Stimulated activated CD4-positive, alpha-beta T cell treated with anti-CD3 and anti-CD28 coated beads, Interleukin-12 subunit alpha, Interleukin-12 subunit beta, amount 100 ng/mL, for 24 hours (primary cell): ENCODE measurements at regions not wholly inside any gene's neighbourhood (a gene's known extent, or its start where the extent isn't known, plus 50 kb on each side); places are given as distances from the start of the nearest gene placed in this dataset.

Experiments used
- DNase-seq, 2 experiments: peaks; one replicate each; pipeline ENCODE4 v3.0.0-alpha.2; 2020; ENCODE audit warnings: low read depth in 2 of 2

DNA sequence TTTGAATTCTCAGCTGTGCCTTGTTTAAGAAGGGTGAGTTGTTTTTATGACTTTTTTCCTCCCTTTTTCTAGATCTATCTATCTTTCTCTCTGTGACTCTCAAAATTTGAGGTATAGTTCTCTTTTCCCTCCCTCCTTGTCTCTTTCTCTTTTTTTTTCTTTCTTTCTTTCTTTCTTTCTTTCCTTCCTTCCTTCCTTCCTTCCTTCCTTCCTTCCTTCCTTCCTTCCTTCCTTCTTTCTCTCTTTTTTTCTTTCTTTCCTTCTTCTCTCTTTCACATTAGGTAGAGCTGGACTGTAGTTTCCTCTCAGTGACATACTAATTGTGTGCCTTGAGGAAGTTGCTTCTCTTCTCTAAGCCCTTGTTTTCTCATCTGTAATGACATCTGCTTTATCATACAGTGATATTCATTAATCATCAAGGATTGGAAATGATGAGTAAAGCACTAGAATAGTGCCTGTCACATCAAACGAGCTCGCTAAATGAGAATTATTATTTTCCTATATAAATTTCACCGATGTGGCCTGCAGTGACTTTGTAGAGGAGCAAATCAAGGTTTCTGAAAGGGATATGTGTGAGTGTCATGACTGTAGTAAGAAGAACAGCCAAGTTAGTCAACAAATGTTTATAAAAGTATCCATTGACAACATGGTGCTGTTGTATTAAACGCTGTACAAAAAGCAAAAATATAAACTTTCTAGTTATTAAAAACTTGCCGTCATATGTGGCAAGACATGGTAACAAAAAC lies 78.9 kb upstream of the SLC38A2 start:
- no peak for DNase-seq

GRCh38 chr12:46450279-46450748 lies 77.7 kb upstream of the SLC38A2 start:
- no peak for DNase-seq

DNA sequence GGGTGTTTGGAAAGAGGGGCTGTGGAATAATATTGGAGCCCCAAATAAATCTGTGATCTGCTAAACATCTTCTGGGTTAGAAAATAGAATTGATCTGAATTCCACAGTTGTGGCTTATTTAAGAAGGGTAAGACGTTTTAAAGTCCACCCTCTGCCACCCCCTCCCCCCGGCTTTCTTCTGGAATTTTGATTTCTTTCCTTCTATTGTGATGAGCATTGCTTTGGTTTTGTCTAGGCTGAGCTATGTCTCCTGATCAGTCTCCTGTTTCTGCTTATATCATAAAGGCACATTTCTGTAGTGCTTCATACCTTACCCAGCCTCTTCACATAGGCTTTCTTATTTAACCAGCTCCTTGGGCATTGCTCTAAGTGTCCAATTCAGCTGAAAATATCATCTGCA lies 77.3 kb upstream of the SLC38A2 start:
- no peak for DNase-seq

DNA sequence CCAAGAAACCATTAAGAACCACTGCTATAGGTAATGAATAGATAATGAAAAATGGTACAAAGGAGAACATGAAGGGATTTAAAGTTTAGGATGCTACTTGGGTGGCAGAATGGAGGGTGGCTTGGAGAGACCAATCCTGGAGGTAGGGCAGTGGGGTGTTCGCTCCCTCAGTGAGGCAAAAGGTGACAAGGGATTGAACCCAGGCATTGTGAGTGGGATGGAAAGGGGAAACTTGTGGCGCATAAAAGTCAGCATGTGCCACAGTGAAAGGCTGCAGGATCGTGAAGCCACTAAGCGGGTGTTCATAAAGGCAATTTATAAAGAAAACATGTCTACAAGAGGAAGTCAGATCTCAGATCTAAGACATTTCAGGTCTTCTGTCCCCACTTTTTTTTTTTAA lies 76.7 kb upstream of the SLC38A2 start:
- no peak for DNase-seq

DNA sequence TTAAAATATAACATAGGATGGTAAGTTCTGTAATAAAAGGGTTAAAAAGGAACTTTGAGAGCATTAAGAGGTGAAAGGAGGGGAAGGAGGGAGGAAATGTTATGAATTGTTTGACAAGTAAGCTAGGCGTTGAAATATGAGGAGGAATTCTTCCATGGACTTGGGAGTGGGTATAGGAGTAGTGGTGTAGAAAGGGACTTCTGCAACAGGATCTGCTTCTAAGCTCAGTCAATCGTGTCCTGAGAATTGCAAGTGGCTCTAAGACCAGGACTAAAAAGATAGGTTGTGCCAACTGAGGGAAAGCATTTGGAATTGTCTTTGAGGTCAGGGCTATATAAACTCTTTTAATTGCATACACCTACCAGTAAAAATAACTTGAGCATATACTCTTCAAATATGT lies 74.1 kb upstream of the SLC38A2 start:
- DNase-seq, result no peak

- DNase-seq, result no peak
Measured at GRCh38 chr12:46445551-46446235, 73.1 kb upstream of the SLC38A2 start.

DNA sequence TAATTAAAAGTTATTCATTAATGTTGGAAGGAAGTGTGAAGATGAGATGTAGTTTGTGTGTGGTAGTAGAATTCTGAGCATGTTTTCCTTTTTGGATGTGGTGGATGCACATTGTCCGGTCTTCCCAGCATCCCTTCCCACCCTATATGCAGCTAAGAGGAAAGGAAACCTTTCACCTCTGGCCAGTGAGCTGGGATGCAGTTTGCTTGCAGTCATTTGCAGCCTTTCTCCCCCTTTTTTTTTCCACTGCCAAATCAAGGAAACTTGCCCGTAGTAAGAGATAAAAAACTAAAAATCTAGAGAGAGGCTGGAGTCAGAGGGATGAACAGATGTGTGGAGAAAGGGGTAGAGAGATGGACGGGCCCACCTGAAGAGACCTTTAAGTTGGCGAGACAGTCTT lies 72.5 kb upstream of the SLC38A2 start:
- DNase-seq, result no peak

DNA sequence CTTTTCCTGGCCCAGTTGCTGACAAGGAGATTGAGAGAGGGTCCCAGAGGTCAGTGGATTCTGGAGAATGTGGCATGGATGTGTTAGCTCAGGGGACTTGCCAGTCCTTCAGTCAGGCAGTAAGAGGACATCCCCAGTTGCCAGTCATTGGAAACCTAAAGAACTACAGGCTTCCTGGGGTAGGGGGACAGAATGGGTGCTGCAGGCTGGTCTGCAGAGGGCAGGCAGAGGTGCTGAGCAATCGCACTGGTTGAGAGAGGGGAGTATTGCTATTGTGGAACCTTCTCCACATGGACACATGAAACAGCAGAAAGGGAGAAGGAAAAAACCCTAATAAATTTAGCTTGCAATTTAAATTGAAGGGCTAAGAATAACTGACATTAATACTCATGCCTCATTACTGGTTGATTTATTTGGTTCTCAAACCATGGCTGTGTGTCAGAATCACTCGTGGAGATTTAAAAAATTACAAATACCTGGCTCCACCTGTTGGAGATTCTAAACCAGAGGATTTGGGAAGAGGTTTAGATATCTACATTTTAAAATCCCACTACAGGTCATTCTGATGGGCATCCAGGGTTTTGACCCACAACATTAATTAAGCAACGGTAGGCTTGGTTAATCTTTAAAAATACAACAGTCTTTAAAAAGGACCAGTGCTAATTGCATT lies 71.2 kb upstream of the SLC38A2 start:
- DNase-seq, result no peak

DNA sequence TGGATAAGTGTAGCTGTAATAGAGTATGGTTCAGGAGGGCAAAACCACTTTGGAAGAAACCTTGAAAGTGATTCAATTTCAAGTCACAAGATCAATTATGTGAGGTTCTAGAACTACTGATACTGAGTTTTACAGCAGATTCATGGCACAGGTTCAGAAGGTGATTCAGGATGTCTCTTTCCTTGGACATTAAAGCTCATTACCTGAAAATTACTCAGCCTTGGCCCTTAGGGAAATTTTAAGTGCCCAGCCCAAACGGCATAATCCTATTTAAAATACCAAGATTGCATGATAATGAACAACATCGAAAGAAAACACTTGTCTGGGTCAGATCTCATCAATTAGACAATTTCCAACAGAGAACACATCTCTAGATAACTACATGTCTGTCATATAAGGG lies 70.2 kb upstream of the SLC38A2 start:
- no peak for DNase-seq

GRCh38 chr12:46442239-46442638 lies 69.7 kb upstream of the SLC38A2 start:
- DNase-seq, result no peak

- DNase-seq, result no peak
Measured at GRCh38 chr12:46439793-46440511, 67.4 kb upstream of the SLC38A2 start.

- DNase-seq, result no peak
Measured at GRCh38 chr12:46438719-46439319, 66.2 kb upstream of the SLC38A2 start.

DNA sequence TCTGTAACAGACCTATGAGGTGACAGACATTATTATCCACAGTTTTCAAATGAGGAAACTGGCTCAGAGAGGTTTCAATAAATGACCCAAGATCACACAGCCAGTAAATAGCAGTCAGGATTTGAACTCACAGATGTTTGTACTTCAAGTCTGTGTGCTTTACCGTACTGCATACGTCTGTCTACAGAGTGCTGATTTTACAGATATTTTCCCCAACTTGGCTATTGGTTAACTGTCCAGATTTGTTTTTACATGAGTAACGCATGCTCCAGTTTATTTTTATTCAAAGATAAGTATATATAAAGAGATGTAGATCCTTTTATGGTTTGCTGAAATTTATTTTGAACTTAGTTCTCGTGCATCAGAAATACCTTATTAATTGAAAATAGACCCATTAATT lies 65.7 kb upstream of the SLC38A2 start:
- DNase-seq, result no peak

DNA sequence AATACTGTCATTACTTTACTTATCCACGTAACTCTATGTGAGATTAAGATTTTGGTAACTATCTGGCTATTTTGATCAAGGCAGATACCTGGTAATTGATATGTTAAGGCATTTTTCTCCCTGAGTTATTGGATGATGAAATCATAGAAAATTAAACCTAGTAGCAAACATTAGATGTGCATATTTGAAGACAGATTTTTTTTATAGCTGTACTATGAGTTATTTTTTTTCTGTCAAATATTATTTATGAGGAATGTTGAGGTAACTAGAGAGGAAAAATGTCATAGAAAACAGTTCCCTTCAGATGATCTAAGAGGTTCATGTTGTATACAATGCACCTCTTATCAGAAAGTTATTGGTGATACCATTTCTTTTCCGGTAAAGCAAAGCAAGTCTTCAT lies 64.9 kb upstream of the SLC38A2 start:
- DNase-seq, result no peak

- no peak for DNase-seq
Measured at GRCh38 chr12:46436747-46437146, 64.2 kb upstream of the SLC38A2 start.

DNA sequence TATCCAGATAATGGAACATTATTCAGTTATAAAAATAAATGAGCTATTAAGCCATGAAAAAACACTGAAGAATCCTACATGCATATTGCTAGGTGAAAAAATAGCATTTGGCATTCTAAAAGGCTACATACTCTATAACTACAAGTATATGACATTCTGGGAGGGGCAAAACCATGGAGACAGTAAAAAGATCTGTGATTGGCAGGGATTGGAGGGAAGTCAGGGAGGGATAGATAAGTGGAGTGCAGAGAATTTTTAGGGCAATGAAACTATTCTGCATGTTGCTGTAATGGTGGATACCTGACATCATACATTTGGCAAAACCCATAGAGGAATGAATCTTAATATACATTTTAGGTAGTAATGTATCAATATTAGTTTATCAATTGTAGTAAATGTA lies 63.1 kb upstream of the SLC38A2 start:
- DNase-seq, result no peak

GRCh38 chr12:46435029-46435428 lies 62.5 kb upstream of the SLC38A2 start:
- no peak for DNase-seq

DNA sequence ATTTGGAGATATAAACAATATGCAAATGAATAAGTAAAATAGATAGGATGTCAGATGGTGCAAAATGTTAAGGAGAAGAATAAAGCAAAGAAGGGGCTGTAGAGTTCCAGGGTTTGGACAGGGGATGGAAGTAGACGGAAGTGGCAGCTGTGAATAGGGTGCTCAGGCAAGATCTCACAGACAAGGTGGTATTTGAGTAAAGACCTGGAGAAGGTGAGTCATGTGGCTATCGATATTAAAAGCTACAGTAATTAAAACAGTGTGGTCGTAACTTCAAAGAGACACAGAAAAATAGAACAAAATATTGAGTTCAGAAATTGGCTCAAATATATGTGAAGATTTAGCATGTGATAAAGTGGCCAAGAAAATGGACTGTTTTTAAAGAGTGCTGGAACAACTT lies 61.3 kb upstream of the SLC38A2 start:
- DNase-seq, result no peak

- DNase-seq, result no peak
Measured at GRCh38 chr12:46432325-46432724, 59.8 kb upstream of the SLC38A2 start.

DNA sequence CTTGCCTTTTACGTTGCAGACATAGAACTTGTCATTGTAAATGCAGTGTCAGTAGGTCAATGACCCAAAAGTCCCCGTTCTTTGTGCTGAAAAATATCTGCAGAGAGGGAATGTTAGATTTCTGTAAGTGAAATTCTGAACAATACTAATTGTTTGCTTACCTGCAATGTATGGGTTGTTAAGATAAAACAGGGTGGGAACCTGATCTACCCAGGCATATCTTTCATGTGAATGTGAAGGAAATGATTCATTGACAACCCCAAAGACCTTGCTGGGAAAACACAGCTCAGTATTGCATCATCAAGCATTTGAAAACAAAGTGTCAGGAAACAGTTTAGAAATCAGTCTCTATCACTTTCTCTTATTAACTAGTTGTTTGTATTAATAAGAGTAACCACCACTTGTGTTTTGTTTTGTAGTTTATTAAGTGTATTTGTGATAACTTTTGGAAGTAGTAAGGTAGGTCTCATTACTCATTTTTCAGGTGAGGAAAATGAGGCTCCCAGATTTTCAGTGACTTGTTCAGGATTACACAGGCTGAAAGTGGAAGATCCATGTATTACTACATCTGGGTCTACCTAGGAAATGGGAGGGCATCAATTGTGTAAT lies 57.9 kb upstream of the SLC38A2 start:
- no peak for DNase-seq
